NB4 (cell line): ENCODE measurements at regions not wholly inside any gene's neighbourhood (a gene's known extent, or its start where the extent isn't known, plus 50 kb on each side); places are given as distances from the start of the nearest gene placed in this dataset.

Source experiments
- MYC ChIP-seq: IDR thresholded peaks from 2 replicates; pipeline ENCODE4 v1.6.1; 2011; ENCODE audit warnings: low read depth, low read length
- POLR2A ChIP-seq: IDR thresholded peaks from 2 replicates; pipeline ENCODE4 v1.6.1; 2011; ENCODE audit warnings: mild to moderate bottlenecking; ENCODE audit not compliant: insufficient read length; ENCODE audit errors: extremely low read depth
- TF ChIP-seq, protein P1 (sequence below): IDR thresholded peaks from one replicate; pipeline ENCODE4 v1.5.1; 2012; ENCODE audit warnings: low read depth, low read length
- TF ChIP-seq, protein P2 (sequence below): IDR thresholded peaks from 2 replicates; pipeline ENCODE4 v1.6.1; 2011; ENCODE audit warnings: low read depth, low read length

DNA sequence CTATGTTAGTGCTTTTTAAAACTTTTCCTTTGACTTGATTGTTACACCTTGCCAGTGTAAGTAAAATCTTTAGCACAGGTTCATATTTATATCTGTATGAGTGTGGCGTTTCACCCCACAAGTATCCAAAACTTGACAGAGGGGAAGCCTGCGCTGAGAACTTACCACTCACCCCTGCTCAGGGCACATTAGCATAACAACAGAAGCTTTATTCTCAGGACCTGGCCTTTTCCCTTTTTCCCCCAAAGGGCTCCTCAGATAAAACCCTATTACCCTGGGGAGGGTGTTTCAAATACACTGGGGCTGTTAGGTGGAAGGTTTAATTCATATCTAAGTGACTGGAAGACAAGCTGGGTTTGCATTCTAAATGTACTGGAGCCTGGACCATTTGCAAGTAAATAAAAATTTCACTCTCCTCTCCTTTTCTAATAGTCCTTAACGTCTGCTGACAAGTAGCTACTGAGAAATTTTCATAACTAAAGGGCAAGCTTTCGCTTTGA is 276.6 kb downstream of the RNF152 start:
- TF ChIP-seq, protein P1, sequence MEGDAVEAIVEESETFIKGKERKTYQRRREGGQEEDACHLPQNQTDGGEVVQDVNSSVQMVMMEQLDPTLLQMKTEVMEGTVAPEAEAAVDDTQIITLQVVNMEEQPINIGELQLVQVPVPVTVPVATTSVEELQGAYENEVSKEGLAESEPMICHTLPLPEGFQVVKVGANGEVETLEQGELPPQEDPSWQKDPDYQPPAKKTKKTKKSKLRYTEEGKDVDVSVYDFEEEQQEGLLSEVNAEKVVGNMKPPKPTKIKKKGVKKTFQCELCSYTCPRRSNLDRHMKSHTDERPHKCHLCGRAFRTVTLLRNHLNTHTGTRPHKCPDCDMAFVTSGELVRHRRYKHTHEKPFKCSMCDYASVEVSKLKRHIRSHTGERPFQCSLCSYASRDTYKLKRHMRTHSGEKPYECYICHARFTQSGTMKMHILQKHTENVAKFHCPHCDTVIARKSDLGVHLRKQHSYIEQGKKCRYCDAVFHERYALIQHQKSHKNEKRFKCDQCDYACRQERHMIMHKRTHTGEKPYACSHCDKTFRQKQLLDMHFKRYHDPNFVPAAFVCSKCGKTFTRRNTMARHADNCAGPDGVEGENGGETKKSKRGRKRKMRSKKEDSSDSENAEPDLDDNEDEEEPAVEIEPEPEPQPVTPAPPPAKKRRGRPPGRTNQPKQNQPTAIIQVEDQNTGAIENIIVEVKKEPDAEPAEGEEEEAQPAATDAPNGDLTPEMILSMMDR, result no peak
- TF ChIP-seq, protein P2, sequence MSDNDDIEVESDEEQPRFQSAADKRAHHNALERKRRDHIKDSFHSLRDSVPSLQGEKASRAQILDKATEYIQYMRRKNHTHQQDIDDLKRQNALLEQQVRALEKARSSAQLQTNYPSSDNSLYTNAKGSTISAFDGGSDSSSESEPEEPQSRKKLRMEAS, result no peak
- TF ChIP-seq POLR2A, result no peak
- no peak for TF ChIP-seq MYC
